Erythroblast (primary cell): ENCODE measurements at regions not wholly inside any gene's neighbourhood (a gene's known extent, or its start where the extent isn't known, plus 50 kb on each side); places are given as distances from the start of the nearest gene placed in this dataset.
"Not testable (repeated sequence)": the region's sequence is repeated elsewhere in the genome, so short reads cannot be mapped to it uniquely, and the experiment has no call there.

ENCODE experiments used
- GATA1 ChIP-seq: IDR thresholded peaks from 2 replicates; pipeline ENCODE4 v1.6.1; 2011; ENCODE audit warnings: low read depth, mild to moderate bottlenecking, control low read depth, low read length, moderate library complexity
- POLR2A ChIP-seq: IDR thresholded peaks from 2 replicates; pipeline ENCODE4 v1.6.1; 2011; ENCODE audit warnings: mild to moderate bottlenecking, low read length

DNA sequence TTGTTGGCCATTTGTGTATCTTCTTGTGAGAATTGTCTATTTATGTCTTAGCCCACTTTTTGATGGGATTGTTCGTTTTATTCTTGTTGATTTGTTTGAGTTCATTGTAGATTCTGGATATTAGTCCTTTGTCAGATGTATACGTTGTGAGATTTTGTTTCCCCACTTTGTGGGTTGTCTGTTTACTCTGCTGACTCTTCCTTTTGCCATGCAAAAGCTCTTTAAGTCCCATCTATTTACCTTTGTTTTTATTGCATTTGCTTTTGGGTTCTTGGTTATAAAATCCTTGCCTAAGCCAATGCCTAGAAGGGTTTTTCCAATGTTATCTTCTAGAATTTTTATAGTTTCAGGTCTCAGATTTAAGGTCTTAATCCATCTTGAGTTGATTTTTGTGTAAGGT lies 193.1 kb upstream of the STAC start:
- not testable (repeated sequence) for TF ChIP-seq POLR2A, GATA1
